H1 (cell line): ENCODE measurements at regions not wholly inside any gene's neighbourhood (a gene's known extent, or its start where the extent isn't known, plus 50 kb on each side); places are given as distances from the start of the nearest gene placed in this dataset.

ENCODE experiments used
- CTCF ChIA-PET: fragments of 300-600 bp; sonication (Branson Sonifier 250); formaldehyde crosslinking; loops from one replicate; lab custom pipeline; 2021; ENCODE audit not compliant: partially characterized antibody; lab: Charles Lee
- POLR2A ChIA-PET: fragments of 300-600 bp; sonication (Branson Sonifier 250); formaldehyde crosslinking; loops from one replicate; lab custom pipeline; 2021; ENCODE audit warnings: inconsistent platforms; ENCODE audit not compliant: partially characterized antibody; lab: Charles Lee
- DNase-seq, 2 experiments: peaks; one replicate each; pipeline versions ENCODE4 v3.0.0 to v3.0.0-alpha.2; 2010 to 2022; ENCODE audit warnings: low spot score in 2 of 2, low read depth in 1 of 2, mixed read lengths in 1 of 2
- FAIRE-seq: peaks from 2 replicates; lab custom pipeline; 2011; peaks lifted over from hg19 to GRCh38; lab: Jason Lieb, UNC
- H2AFZ ChIP-seq: 2 replicates; pipeline ENCODE4 v1.8.1; 2012; ENCODE audit warnings: low read length, inconsistent platforms
- H2AK5ac ChIP-seq: 2 replicates; pipeline ENCODE4 v1.6.1; 2013; ENCODE audit warnings: low read depth, low read length
- H2BK120ac ChIP-seq: replicated peaks from 2 replicates; pipeline ENCODE3; 2013; ENCODE audit warnings: low read depth, low read length, inconsistent platforms
- H2BK12ac ChIP-seq: 2 replicates; pipeline ENCODE4 v1.6.1; 2013; ENCODE audit warnings: low read depth, low read length
- H2BK15ac ChIP-seq: 2 replicates; pipeline ENCODE4 v1.6.1; 2013; ENCODE audit warnings: low read length
- H2BK20ac ChIP-seq: 2 replicates; pipeline ENCODE4 v1.6.1; 2013; ENCODE audit warnings: low read length
- H2BK5ac ChIP-seq: 2 replicates; pipeline ENCODE4 v1.6.1; 2013; ENCODE audit warnings: low read depth, low read length
- H3K14ac ChIP-seq: 2 replicates; pipeline ENCODE4 v1.6.1; 2013; ENCODE audit warnings: inconsistent platforms; ENCODE audit not compliant: insufficient read length
- H3K18ac ChIP-seq: 2 replicates; pipeline ENCODE4 v1.6.1; 2013; ENCODE audit warnings: low read length; ENCODE audit errors: extremely low read depth
- H3K23ac ChIP-seq: 2 replicates; pipeline ENCODE4 v1.6.1; 2013; ENCODE audit warnings: inconsistent platforms; ENCODE audit not compliant: insufficient read length
- H3K23me2 ChIP-seq: 2 replicates; pipeline ENCODE4 v1.6.1; 2013; ENCODE audit warnings: low read depth, low read length
- H3K27ac ChIP-seq: 2 replicates; pipeline ENCODE4 v1.6.1; 2011; ENCODE audit warnings: low read depth, low read length, inconsistent platforms
- H3K27me3 ChIP-seq, 4 experiments: replicated peaks in 1 of 4; 1 replicate in 1 of 4; 2 replicates in 3 of 4; pipeline versions ENCODE4 v1.6.1 to v1.8.1; 2011 to 2013; ENCODE audit warnings: low read length in 3 of 4, mild to moderate bottlenecking in 3 of 4, inconsistent platforms in 2 of 4, mixed read lengths in 2 of 4, moderate library complexity in 1 of 4; ENCODE audit not compliant: control insufficient read depth in 3 of 4, insufficient read depth in 3 of 4; ENCODE audit errors: extremely low read depth in 1 of 4
- H3K36me3 ChIP-seq, 4 experiments: 2 replicates each; pipeline versions ENCODE4 v1.6.1 to v1.8.1; 2011 to 2013; ENCODE audit warnings: mild to moderate bottlenecking in 4 of 4, low read length in 3 of 4, moderate library complexity in 2 of 4, control low read depth in 1 of 4, inconsistent platforms in 1 of 4; ENCODE audit not compliant: insufficient read depth in 4 of 4, control insufficient read depth in 2 of 4
- H3K4ac ChIP-seq: replicated peaks from 2 replicates; pipeline ENCODE3; 2013; ENCODE audit warnings: low read length, low read depth, mixed read lengths, inconsistent platforms; ENCODE audit not compliant: insufficient read length
- H3K4me1 ChIP-seq, 4 experiments: replicated peaks in 1 of 4; 1 replicate in 1 of 4; 2 replicates in 3 of 4; pipeline versions ENCODE4 v1.6.1 to v1.8.1; 2011 to 2013; ENCODE audit warnings: low read length in 3 of 4, inconsistent platforms in 2 of 4, mixed read lengths in 1 of 4; ENCODE audit not compliant: insufficient read depth in 4 of 4, control insufficient read depth in 3 of 4
- H3K4me2 ChIP-seq, 2 experiments: 2 replicates each; pipeline versions ENCODE4 v1.6.1 to v1.8.1; 2011 to 2013; ENCODE audit warnings: low read depth in 2 of 2, low read length in 2 of 2, control low read depth in 1 of 2, inconsistent platforms in 1 of 2, mild to moderate bottlenecking in 1 of 2; ENCODE audit not compliant: insufficient read depth in 1 of 2
- H3K4me3 ChIP-seq, 4 experiments: fragments of 200-600, 300-600 bp in 1 of 4; sonication (generic), shearing (Covaris generic), sonication (Bioruptor Twin) in 1 of 4; 2 replicates each; pipeline versions ENCODE4 v1.5.1 to v1.8.1; 2011 to 2016; ENCODE audit warnings: low read length in 4 of 4, low read depth in 3 of 4, control low read depth in 2 of 4, inconsistent platforms in 2 of 4, mild to moderate bottlenecking in 2 of 4, mixed read lengths in 1 of 4, moderate library complexity in 1 of 4; ENCODE audit not compliant: insufficient read depth in 2 of 4; ENCODE audit errors: extremely low read depth in 1 of 4
- H3K56ac ChIP-seq: replicated peaks from 2 replicates; pipeline ENCODE3; 2013; ENCODE audit warnings: low read depth, mild to moderate bottlenecking, mixed read lengths, low read length, inconsistent platforms; ENCODE audit not compliant: insufficient read length
- H3K79me1 ChIP-seq: 2 replicates; pipeline ENCODE4 v1.6.1; 2013; ENCODE audit warnings: low read depth, low read length, control low read depth
- H3K79me2 ChIP-seq, 2 experiments: 2 replicates each; pipeline versions ENCODE4 v1.6.1 to v1.8.1; 2012 to 2013; ENCODE audit warnings: low read length in 2 of 2, mild to moderate bottlenecking in 2 of 2, inconsistent platforms in 1 of 2; ENCODE audit not compliant: insufficient read depth in 2 of 2, control insufficient read depth in 1 of 2
- H3K9ac ChIP-seq, 4 experiments: replicated peaks in 1 of 4; 1 replicate in 1 of 4; 2 replicates in 3 of 4; pipeline versions ENCODE4 v1.6.1 to v1.8.1; 2011 to 2013; ENCODE audit warnings: low read depth in 3 of 4, low read length in 3 of 4, control low read depth in 2 of 4, mild to moderate bottlenecking in 2 of 4, moderate library complexity in 2 of 4, inconsistent platforms in 1 of 4; ENCODE audit errors: extremely low read depth in 1 of 4
- H3K9me3 ChIP-seq, 2 experiments: 2 replicates each; pipeline versions ENCODE4 v1.6.1 to v1.8.1; 2012 to 2013; ENCODE audit warnings: mild to moderate bottlenecking in 2 of 2, moderate library complexity in 2 of 2, control low read depth in 1 of 2, inconsistent platforms in 1 of 2, low read depth in 1 of 2, low read length in 1 of 2, mixed read lengths in 1 of 2; ENCODE audit not compliant: insufficient read depth in 2 of 2
- H4K20me1 ChIP-seq, 2 experiments: replicated peaks in 1 of 2; 2 replicates each; pipeline versions ENCODE3 to v1.8.1; 2011 to 2013; ENCODE audit warnings: inconsistent platforms in 2 of 2, low read length in 2 of 2, mild to moderate bottlenecking in 1 of 2; ENCODE audit not compliant: insufficient read depth in 2 of 2, control insufficient read depth in 1 of 2
- H4K5ac ChIP-seq: 2 replicates; pipeline ENCODE4 v1.6.1; 2013; ENCODE audit warnings: low read length, low read depth, mixed read lengths, inconsistent platforms; ENCODE audit not compliant: insufficient read length
- H4K8ac ChIP-seq: 2 replicates; pipeline ENCODE4 v1.8.0; 2013; ENCODE audit warnings: mild to moderate bottlenecking, moderate library complexity, low read length, inconsistent platforms; ENCODE audit not compliant: insufficient read depth; ENCODE audit errors: extremely low read depth
- H4K91ac ChIP-seq: replicated peaks from 2 replicates; pipeline ENCODE3; 2013; ENCODE audit warnings: low read length, mixed read lengths, inconsistent platforms; ENCODE audit not compliant: insufficient read length
- ASH2L ChIP-seq: fragments of 200-600, 300-600 bp; sonication (generic); IDR thresholded peaks from one replicate; pipeline ENCODE4 v1.7.1; 2017; ENCODE audit warnings: low read length
- CTCF ChIP-seq, 3 experiments: IDR thresholded peaks; 1 replicate in 2 of 3; 2 replicates in 1 of 3; pipeline versions ENCODE4 v1.5.1 to v1.6.1; 2011; ENCODE audit warnings: low read length in 3 of 3, mild to moderate bottlenecking in 3 of 3, inconsistent platforms in 2 of 3, low read depth in 1 of 3, moderate library complexity in 1 of 3; ENCODE audit not compliant: insufficient read depth in 1 of 3; ENCODE audit errors: control extremely low read depth in 1 of 3
- GABPA ChIP-seq: IDR thresholded peaks from 2 replicates; pipeline ENCODE4 v1.6.1; 2011; ENCODE audit warnings: mild to moderate bottlenecking, low read length, moderate library complexity, borderline replicate concordance; ENCODE audit not compliant: insufficient read depth
- SIN3A ChIP-seq, 2 experiments: IDR thresholded peaks in 1 of 2; conservative IDR thresholded peaks in 1 of 2; 2 replicates each; pipeline ENCODE4 v1.6.1; 2011 to 2012; ENCODE audit warnings: low read length in 2 of 2, improper control_type of control experiment in 1 of 2, low read depth in 1 of 2, mild to moderate bottlenecking in 1 of 2
- USF2 ChIP-seq: IDR thresholded peaks from 2 replicates; pipeline ENCODE4 v1.6.1; 2011; ENCODE audit warnings: low read length, improper control_type of control experiment
- whole genome bisulfite sequencing, 2 experiments: shearing (Covaris generic) in 1 of 2; methylation state at CpG; one replicate each; pipeline versions ENCODE4 v1.1.6 to v1.1.7; 2013 to 2015; ENCODE audit warnings: low lambda C conversion rate in 2 of 2, mixed read lengths in 2 of 2, inconsistent platforms in 1 of 2, low coverage in 1 of 2, missing lambda C conversion rate in 1 of 2; ENCODE audit not compliant: insufficient replicate concordance in 2 of 2, insufficient coverage in 1 of 2, insufficient read length in 1 of 2; ENCODE audit errors: extremely low coverage in 1 of 2, missing lambda C conversion rate in 1 of 2; 5-methylcytosine and 5-hydroxymethylcytosine counted together

- no peaks in the 10 kb centered on the region for H3K9me3 ChIP-seq
- TF ChIP-seq GABPA (no peak), USF2 (no peak), ASH2L (no peak), SIN3A (conservative IDR thresholded peaks at IDR 0.05 in 1 of 2, IDR thresholded peaks at IDR 0.05 in 1 of 2; ENCODE audit: low read depth in 1 of 2, low read length in 2 of 2) (no peak), CTCF (IDR thresholded peaks at IDR 0.05; ENCODE audit: control extremely low read depth in 1 of 3, insufficient read depth in 1 of 3, low read depth in 1 of 3, low read length in 3 of 3) (no peak)
- no peak overlapping the region for H4K5ac ChIP-seq
- H2AK5ac ChIP-seq = no peak overlapping the region
- no peak overlapping the region for H3K4ac ChIP-seq
- H2BK12ac ChIP-seq = no peak overlapping the region
- no peak overlapping the region for H3K4me2 ChIP-seq
- no peak overlapping the region for H3K27ac ChIP-seq
- H4K8ac ChIP-seq = no peak overlapping the region
- H3K4me3 ChIP-seq = no peak overlapping the region
- peaks cover 3 to 19% of the 10 kb centered on the region in 2 experiments for H4K20me1 ChIP-seq
- H2BK15ac ChIP-seq = no peak overlapping the region
- no peak overlapping the region for H3K23ac ChIP-seq
- no peak for FAIRE-seq
- no peak overlapping the region for H2AFZ ChIP-seq
- H2BK120ac ChIP-seq = no peak overlapping the region
- H3K27me3 ChIP-seq = no peaks in the 10 kb centered on the region
- ChIA-PET POLR2A (interaction anchor here (0.6 kb wide), 1 partner anchor 1751 kb away, joined by 4 read pairs; no protein-coding TSS in a partner anchor), CTCF (interaction anchor here (1.0 to 1.8 kb wide), 4 partner anchors 9 to 18 kb away, joined by 3 to 5 read pairs (median 4); no protein-coding TSS in a partner anchor)
- no peak overlapping the region for H2BK20ac ChIP-seq
- H3K4me1 ChIP-seq = peaks cover 0 to 6% (median 1%) of the 10 kb centered on the region in 4 experiments; a peak in 2 of 7 replicates
- H2BK5ac ChIP-seq = no peak overlapping the region
- H3K23me2 ChIP-seq = no peaks in the 10 kb centered on the region
- WGBS, 2 experiments = 88% methylated on average over 8 of the region's 9 CpGs; no CpG with 5 or more reads in 1 of the 2 experiments
- peaks cover 5% of the 10 kb centered on the region for H3K79me1 ChIP-seq
- H3K9ac ChIP-seq = no peak overlapping the region
- H3K36me3 ChIP-seq = no peaks in the 10 kb centered on the region
- H3K79me2 ChIP-seq = peaks cover 0 to 9% of the 10 kb centered on the region in 2 experiments; a peak in 2 of 4 replicates
- H4K91ac ChIP-seq = no peak overlapping the region
- no peak overlapping the region for H3K18ac ChIP-seq
- H3K56ac ChIP-seq = no peak overlapping the region
- H3K14ac ChIP-seq = no peak overlapping the region
- DNase-seq = no peak
Observed at GRCh38 chr22:48516571-48516970, 1311.1 kb downstream of the BRD1 start.
